Stimulated activated CD4-positive, alpha-beta T cell treated with anti-CD3 and anti-CD28 coated beads, Interleukin-2, amount 100 ng/mL, for 48 hours (primary cell): ENCODE measurements at regions not wholly inside any gene's neighbourhood (a gene's known extent, or its start where the extent isn't known, plus 50 kb on each side); places are given as distances from the start of the nearest gene placed in this dataset.

Source experiments
- DNase-seq, 2 donors: peaks; one replicate each; pipeline ENCODE4 v3.0.0-alpha.2; 2020

- DNase-seq, result no peak
Observed at GRCh38 chr10:128537834-128538330, 411.7 kb upstream of the MKI67 start.

- no peak for DNase-seq
Observed at GRCh38 chr10:128538671-128539070, 412.4 kb upstream of the MKI67 start.

DNA sequence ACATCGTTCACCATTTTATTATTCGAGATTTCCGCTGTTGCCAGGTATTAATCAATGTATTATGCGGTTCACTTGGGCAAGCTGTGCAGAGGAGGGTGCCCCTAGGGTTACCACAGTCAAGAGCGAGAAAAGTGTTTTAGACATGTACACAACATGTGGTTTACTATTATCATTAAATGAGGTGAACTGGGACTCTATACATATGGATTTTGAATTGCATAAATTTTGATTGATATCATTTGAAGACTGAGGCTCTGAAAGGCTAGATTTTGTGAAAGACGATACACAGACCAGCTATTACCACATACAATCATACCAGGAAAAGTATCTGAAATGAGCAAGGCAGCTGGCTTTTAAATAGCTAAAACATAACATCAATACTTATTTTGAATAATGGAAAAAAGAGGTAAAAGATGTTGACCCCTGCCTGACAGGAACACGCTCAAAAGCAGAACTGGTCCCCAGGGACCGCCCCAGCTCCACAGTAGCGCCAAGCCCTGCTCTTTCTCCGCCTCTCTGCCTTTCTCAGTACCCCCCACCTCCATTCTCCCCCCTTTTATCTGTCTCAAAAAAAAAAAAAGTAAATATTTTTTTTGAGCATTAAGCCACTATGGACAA is 413.4 kb upstream of the MKI67 start:
- no peak for DNase-seq

GRCh38 chr10:128540128-128540762 is 414.0 kb upstream of the MKI67 start:
- no peak for DNase-seq

- no peak for DNase-seq
Observed at GRCh38 chr10:128540781-128541761, 414.8 kb upstream of the MKI67 start.

DNA sequence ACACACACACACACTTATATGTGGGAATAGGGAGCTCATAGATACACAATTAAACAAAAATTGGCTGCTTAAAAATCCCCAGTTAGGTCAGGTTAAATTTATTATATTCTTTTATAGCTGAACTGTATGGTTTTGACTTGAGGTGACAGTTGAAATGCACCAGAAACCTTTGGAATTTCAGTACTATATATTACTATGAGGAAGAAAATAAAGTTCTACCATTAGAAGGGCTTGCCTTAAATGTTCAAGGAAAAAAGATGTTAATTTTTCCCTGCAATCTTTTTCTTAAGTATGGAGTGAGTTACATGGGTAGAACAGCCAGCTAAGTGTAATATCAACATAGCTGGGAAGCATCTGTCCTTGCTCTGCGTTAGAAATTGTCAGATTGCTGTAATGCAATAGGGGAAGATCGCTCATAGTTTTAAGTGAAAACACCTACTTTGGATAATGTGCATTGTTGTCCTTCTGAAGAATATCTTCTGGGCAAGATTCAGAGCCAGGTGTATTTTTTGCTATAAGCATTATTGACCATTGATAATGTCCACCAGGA is 415.8 kb upstream of the MKI67 start:
- no peak for DNase-seq

- no peak for DNase-seq
Observed at GRCh38 chr10:128542659-128543058, 416.4 kb upstream of the MKI67 start.

GRCh38 chr10:128543151-128543550 is 416.9 kb upstream of the MKI67 start:
- DNase-seq, result no peak

DNA sequence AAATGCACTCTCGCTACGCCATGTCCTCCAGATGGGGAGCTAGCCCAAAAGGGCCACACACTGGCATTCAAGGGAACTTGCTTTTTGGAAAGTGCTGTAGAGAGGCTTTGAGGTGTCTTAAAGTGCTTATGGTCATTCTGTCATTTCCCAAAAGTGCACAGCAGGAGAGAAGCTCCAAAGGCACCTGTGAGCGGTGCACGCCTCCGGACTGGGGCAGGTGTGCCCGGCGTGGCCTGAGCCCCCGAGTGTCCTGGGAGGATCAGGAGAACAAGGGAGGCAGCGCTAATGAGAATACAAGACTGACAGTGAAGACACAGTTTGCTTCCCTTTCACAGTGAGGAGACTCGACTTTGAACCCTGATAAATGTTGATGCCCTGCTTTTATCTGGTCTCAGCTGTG is 419.0 kb upstream of the MKI67 start:
- no peak for DNase-seq

GRCh38 chr10:128546651-128547165 is 420.5 kb upstream of the MKI67 start:
- DNase-seq, result no peak

GRCh38 chr10:128549101-128549608 is 422.9 kb upstream of the MKI67 start:
- no peak for DNase-seq

DNA sequence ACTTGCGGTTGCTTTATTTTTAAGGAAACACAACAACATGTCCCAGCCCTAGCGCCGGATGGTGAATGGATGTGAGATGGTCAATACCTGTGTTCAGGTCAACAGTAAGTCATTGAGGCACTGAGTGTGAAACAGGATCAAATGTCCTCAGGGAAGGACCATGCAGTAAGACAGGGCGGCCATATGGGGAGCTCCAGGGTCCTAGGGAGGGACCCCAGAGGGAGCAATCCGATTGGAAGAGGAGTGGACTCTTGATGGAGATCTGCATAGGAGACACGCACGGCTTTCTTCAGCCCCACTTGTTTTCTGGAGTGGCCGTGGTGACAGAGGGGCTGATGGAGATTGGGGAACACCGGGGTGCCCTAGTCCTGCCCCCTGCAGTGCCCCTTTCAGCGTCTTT is 423.8 kb upstream of the MKI67 start:
- no peak for DNase-seq

GRCh38 chr10:128551475-128551874 is 425.3 kb upstream of the MKI67 start:
- no peak for DNase-seq

GRCh38 chr10:128553755-128554154 is 427.5 kb upstream of the MKI67 start:
- no peak for DNase-seq

DNA sequence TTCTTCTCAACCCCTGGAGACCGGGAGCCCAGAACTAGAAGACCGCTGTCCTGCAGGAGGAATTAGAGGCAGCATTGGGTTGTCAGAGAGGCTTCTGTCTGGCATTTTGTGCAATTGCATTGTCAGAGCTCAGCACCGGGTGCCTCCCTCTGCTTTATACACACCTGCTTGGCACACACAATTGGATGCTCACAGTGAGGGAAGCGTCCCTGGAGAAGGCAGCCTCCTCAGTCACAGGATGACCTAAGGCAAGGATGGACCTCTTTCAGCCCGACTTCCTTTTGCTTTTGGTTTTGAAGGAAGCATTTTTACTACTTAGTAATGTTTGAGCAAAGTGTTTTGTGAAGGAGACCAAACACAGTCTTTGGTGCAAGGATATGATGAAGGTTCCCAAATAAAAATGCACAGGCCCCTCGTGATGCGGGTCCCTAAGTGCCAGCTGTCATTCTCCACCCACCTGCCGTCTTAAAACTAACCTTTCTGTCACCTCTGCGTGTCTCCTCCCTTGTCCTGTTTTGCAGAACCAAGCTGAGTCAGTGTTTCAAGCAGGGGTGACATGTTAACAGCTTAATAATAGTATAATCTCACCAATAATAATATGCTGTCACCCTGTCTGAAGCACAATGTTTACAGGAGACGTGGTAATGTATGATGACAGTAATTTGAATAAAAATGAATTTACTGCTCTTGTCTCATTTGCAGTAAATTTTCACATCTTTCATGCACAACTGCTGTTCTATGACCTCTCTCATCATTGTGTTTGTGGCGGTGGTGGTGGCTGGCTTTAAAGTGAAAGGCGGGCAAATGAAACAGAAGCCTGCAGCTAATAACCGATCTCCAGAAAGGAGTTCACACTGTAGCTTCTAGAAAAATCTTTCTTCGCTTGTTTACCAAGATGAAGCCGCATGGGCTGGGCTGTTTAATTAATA is 430.2 kb upstream of the MKI67 start:
- DNase-seq, result no peak

DNA sequence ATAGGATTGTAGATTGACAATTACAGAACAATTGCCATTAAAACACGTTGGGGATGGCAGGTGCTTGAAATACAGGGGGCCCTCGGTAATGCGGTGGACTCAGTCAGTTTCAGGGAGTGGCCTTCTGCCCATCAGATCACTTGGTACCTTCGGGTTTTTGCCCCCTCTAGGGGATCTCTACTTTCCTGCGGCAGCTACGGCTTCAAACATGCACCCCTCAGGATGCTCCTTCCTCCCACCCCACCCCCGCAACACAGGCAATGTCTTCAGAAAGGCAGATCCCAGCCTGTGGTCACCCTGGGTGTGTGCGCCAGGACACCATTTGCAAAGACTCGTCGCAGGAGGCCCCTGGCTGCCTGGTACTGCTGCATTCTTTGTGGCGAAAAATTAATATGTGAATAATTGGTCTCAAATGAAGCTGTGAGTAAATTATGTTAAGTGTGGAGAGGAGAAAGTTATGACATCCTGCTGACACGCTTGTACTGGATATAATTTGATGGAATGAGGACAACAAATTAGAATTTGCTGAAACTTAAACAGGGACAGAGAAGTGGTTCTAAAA is 431.0 kb upstream of the MKI67 start:
- no peak for DNase-seq

- DNase-seq, result no peak
Observed at GRCh38 chr10:128560406-128560805, 434.2 kb upstream of the MKI67 start.

- DNase-seq, result no peak
Observed at GRCh38 chr10:128560993-128561392, 434.8 kb upstream of the MKI67 start.

DNA sequence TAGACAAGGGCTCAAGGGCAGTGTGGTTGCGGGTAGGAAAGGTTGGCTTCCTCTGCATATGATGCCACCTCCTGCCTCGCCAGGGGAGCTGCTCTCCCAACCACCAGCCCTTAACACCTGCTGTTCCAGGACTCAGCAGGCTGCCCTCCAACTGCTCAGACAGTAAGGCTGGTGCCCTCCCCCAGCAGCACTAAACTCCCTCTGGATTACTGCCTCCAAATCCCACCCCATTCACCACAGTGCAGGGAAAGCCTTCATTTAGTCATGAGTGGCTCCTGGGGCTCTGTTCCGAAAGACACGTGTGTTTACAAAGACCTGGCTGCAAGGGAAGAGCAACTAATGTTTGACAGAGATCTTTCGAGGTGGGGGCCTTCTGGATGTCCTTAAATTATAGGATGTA is 437.2 kb upstream of the MKI67 start:
- DNase-seq, result no peak

DNA sequence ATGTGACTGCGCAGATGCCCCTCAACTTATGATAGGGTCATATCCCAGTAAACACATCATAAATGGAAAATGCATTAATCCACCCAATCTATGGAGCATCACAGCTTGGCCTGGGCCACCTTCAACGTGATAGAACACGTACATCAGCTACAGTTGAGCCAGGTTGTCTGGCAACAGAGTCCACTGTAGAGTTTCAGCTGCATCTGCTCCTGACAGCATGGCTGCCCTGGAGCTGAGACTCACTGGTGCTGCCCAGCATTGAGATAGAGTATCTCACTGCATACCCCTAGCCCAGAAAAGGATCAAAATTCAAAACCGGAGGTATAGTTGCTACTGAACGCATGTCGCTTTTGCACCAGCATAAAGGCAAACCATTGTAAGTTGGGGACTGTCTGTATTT is 437.7 kb upstream of the MKI67 start:
- DNase-seq, result no peak

DNA sequence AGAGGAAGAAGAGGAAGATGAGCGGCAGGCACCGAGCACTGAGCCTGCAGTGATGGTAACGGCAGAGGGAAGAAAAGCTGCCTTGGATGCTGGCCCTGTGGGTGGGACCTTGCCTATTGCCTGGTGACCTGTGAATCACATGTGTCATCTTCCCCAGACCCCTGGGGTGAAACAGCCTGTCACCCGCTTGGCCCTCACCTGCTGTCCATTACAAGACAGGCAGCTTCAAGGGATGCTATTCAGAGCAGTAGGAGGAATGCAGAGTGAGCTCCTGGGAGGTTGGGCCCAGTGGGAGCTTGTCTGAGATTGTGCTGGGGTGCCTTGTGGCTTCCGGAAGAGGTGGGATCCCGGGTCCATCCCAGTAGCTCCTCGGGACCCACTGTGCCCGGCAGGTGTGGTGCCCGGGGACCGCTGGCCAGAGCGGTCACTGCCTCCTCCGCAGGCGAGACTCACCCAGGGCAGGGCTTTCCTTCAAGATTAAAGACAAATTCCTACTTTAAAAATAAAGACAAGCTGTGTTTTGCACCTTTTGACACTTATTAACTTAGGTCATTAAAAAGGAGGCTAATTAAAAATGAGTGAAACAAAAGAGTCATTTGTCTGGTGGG is 440.2 kb upstream of the MKI67 start:
- no peak for DNase-seq
